GM18909 (cell line): ENCODE measurements at regions not wholly inside any gene's neighbourhood (a gene's known extent, or its start where the extent isn't known, plus 50 kb on each side); places are given as distances from the start of the nearest gene placed in this dataset.

Experiments
- ATAC-seq: cut with Tn5 transposase; IDR thresholded peaks from one replicate; pipeline ENCODE4 v1.9.1; 2021; ENCODE audit warnings: mild to moderate bottlenecking; ENCODE audit not compliant: unreplicated experiment, poor library complexity

- ATAC-seq: no peak
Measured at GRCh38 chr5:155278532-155278931, 265.0 kb downstream of the KIF4B start.

GRCh38 chr5:155282503-155283107 lies 269.1 kb downstream of the KIF4B start:
- ATAC-seq: no peak

DNA sequence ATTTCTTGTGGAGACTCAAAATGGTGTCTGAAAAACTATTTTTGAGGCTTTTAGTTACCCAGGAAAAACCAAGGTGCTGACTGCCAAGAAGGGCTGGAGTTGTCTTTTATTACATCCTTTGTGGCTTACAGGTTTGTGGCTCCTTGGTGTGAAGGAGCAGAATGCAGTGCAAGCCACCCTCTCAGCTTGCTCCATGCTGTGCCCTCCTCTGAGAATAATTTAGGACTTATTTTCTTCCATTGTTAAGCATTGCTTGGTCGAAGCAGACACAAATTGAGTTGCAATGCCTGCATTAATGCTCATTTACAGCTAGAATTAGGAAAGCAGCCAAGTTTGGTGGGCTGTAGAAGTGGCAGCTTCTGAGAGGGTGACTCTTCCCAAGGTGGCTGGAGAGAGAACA lies 272.2 kb downstream of the KIF4B start:
- ATAC-seq: no peak

GRCh38 chr5:155290937-155291336 lies 277.4 kb downstream of the KIF4B start:
- ATAC-seq: no peak

- ATAC-seq: no peak
Measured at GRCh38 chr5:155293605-155294178, 280.1 kb downstream of the KIF4B start.

- no peak for ATAC-seq
Measured at GRCh38 chr5:155295111-155295510, 281.6 kb downstream of the KIF4B start.

DNA sequence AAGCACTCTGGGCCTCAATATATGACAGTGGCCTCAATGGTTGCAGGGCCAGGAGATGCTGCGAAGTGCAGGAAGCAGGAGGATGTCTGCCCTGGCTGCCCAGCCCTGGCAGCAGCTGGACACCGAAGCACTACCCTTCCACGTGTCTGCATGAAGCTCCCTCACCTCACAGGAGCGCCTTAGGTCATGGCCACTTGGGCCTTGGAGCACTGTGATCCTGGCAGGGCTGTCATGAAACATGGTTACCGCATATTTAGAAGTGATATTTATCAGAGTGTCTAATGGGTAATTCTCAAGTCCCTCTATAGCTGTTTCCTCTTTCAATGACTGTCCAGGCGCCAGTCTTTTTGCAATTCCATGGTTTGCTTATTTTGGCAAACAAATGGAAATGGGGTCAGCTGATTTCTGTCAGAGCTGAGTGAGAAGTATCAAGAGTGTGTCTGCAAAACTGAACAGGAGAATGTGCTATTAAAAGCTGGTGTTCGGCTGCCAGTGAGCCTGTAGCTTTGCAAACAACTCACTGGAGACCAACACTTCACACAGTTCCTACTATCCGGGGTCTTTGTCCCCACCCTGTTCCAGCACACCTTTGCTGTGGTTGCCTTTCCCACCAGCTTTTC lies 285.9 kb downstream of the KIF4B start:
- no peak for ATAC-seq

DNA sequence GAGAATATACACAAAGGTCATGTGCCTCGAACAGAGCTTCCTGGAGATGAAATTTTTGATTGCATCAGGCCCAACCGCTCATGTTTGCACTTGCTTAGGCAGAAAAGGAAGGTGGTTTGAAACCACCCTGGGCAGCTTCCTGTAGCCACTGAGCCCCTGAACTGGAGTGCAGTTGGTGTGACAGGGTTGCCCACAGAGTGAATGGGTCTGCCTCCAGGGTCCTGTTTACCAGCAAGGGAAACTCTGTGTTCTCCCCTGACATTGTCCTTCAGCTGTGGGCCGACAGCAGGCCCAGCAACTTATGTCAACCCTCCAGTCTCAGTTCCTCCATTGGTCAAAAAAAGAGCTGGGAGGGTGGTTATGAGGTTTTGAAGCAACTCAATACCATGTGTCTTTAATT lies 289.6 kb downstream of the KIF4B start:
- ATAC-seq: no peak

- no peak for ATAC-seq
Measured at GRCh38 chr5:155307229-155307628, 293.7 kb downstream of the KIF4B start.

DNA sequence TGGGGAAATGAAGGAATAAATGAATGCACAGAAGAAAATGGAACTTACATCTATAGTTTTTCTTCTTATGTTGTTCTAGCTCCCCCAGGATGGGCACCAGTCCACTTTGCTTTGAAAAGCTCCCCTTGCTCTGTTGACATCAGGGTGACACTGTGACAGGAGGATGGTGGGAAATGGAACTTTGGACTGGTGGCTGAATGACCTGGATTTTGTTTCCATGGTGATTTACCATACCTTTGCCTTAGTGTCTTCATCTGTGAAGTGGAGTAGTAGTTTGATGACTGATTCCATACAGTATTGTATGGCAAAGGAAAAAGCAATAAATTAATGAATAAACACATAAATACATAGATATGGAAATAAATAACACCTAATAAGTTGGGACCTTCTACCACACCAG lies 294.7 kb downstream of the KIF4B start:
- no peak for ATAC-seq

DNA sequence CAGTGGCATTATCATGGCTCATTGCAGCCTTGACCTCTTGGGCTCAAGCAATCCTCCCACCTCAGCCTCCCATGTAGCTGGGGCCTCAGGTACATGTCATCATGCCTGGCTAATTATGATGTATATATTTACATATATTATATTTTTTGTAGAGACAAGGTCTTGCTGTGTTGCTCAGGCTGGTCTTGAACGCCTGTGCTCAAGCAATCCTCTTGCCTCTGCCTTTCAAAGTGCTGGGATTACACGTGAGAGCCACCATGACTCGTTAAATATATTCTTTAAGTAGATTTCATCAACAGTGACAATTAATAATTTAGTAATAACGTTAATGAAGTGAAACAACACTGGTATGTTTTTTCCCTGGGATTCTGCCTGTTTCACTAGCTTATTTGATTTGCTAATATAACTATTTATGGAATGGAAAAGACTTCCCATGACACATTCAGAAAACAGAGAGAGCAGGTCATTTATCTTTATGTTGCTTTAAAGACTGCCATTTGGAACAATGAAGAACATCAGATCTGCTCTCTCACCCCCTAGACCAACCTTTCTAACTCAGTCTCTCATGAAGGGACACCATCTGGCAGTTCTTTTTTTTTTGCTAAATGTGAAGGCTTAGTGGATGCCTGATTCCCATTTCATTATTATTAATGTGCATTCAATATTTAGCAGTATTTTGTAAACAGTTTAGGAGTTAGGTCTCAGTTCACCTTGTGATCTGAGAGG lies 295.6 kb downstream of the KIF4B start:
- ATAC-seq: no peak

- ATAC-seq: no peak
Measured at GRCh38 chr5:155311721-155312120, 298.2 kb downstream of the KIF4B start.

- no peak for ATAC-seq
Measured at GRCh38 chr5:155313518-155313917, 300.0 kb downstream of the KIF4B start.

DNA sequence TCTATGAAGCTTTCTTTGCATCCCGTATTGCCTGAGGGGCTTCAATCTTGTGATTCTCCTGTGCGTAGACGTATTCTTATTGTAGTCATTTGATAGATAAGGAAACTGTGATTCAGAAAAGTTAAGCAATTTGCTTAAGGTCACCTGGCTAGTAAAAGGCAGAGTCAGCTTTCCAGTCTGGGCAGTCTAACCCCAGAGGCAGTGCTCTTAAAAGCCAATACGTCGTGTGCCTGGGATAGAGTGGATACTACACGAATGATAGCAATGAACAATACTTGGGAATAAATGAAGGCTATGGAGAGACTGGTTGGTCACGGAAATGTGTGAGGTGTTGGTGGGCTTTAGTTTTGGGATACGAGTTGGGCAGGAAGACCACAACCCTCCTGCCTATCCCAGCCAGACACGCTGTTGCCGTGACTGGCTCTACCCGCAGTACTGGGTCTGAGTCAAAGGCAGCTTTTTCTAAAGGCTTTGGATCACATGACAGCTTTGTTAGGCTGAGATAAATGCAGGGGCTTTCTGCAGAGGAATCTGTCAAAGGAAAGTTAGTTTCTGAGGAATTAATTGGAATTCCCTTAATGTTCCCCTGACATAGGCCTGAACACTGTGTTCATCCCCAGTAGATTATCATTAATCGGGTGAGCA lies 302.6 kb downstream of the KIF4B start:
- no peak for ATAC-seq

DNA sequence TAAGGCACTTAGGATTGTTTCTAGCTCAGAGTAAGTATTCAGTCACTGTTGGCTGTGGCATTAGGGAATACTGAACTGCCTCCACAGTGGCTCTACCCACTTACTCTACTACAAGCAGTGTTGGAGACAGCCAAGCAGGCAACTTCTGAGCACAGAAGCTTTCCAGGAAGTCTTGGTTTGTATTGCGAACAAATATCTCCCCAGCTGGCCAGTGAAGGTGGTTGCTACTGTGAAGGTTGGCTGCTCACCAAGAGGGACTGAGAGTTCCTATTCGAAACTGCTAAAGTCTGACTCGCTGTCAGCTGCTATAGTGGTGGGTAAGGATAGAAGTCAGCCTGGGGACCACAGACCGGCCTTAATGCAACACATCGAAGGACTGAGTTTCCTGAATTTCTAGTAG lies 319.1 kb downstream of the KIF4B start:
- ATAC-seq: peak; percentile 75

GRCh38 chr5:155342956-155343355 lies 329.4 kb downstream of the KIF4B start:
- ATAC-seq: no peak

GRCh38 chr5:155343468-155343867 lies 329.9 kb downstream of the KIF4B start:
- ATAC-seq: no peak

- ATAC-seq: no peak
Measured at GRCh38 chr5:155353231-155353630, 339.7 kb downstream of the KIF4B start.

DNA sequence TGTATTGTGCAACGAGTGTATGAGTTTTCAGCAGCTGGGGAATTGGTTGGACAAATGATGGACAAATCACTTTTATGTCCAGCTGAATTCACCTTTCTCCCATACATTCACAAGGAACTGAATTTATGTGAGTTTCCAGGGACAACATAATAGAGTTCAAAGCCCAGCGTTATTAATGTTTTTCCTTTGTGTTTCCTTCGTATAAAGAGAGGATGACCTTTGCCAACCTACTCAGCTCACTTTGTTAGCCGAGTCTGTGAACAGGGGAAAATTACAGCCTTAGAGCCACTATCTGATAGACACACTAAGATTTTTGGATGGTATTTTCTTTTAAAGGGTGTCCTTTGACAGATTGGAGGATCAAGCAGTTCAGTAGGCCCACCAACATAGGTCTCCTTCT lies 352.5 kb downstream of the KIF4B start:
- ATAC-seq: no peak

- ATAC-seq: no peak
Measured at GRCh38 chr5:155367841-155368240, 354.3 kb downstream of the KIF4B start.

- no peak for ATAC-seq
Measured at GRCh38 chr5:155368490-155368889, 354.9 kb downstream of the KIF4B start.
